ENCODE measurements at regions not wholly inside any gene's neighbourhood (a gene's known extent, or its start where the extent isn't known, plus 50 kb on each side); places are given as distances from the start of the nearest gene placed in this dataset.

DNA sequence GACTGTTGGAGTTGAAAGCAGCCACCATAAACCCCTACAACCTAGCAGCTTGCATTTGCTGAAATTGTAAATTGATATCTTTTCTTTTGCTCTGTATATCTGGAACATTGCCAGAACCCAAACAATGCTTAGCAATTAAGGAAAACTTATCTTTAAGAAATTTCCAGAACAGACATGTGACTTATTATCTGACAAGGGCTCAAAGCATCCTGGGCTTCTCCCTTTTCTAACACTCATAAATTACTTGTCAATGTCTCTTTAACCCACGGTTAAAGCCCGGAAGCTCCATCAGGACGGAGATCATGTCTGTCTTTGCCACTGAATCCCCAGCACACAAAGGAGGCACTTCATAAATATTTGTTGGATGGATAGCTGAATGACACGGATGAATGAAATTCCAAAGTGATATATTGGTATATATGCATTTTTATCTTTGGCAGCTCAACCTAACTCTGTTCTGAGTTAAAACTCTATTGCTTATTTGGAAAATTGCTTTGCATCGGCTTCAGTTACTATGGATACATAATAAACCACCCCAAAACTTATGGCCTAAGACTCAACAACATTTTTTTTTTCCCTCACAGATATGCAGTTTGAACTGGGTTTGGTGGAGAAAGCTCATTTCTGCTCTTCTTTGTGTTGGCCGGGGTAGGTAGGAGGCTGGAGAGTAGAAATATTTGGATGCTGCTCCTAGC is 103.1 kb upstream of the CLINT1 start:
- no peak for DNase-seq (ENCODE audit: low read depth in 2 of 2)
- no peak overlapping the region for H3K4me2 ChIP-seq (ENCODE audit: extremely low read depth, insufficient read depth, low read length)
- H3K9ac ChIP-seq (ENCODE audit: insufficient read depth, low read length) = no peak overlapping the region

DNA sequence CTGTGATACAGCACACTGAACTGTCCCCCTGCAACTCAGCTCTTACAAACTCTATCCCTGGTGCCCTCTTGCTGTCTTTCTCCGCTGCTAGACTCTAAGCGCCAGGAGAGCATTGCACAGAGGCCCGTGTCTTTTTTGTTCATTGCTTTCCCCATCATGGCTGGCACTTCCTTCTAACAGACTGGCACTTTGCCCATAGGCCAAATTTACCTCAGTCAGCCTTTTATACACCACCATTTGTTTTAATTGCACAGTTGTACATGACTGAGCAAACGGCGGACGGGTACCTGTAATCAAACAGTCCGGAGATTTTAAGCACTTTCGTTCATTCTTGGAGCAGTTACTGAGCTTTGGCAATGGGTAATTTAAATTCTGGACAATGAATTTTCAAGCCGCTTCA is 102.2 kb upstream of the CLINT1 start:
- Histone ChIP-seq H3K4me2 (ENCODE audit: extremely low read depth, insufficient read depth, low read length) (no peak overlapping the region), H3K9me3 (ENCODE audit: control insufficient read depth, insufficient read depth, low read depth, low read length) (no peaks in the 10 kb centered on the region), H3K27ac (ENCODE audit: insufficient read depth, low read length) (no peak overlapping the region), H3K36me3 (ENCODE audit: control insufficient read depth, insufficient read depth, low read length) (no peaks in the 10 kb centered on the region), H3K79me2 (ENCODE audit: control insufficient read depth, insufficient read depth, low read length) (no peaks in the 10 kb centered on the region), H3K4me1 (ENCODE audit: control insufficient read depth, extremely low read depth, insufficient read depth, low read length) (no peaks in the 10 kb centered on the region), H4K20me1 (ENCODE audit: control insufficient read depth, extremely low read depth, insufficient read depth, low read length) (no peaks in the 10 kb centered on the region), H3K4me3 (replicated peaks in 1 of 4; ENCODE audit: control extremely low read depth in 1 of 4, insufficient read depth in 1 of 4, low read depth in 3 of 4, low read length in 4 of 4) (no peak overlapping the region), H2AFZ (ENCODE audit: low read length) (no peak overlapping the region), H3K27me3 (ENCODE audit: control insufficient read depth, insufficient read depth, low read length) (no peaks in the 10 kb centered on the region), H3K9ac (ENCODE audit: insufficient read depth, low read length) (no peak overlapping the region)
- DNase-seq (ENCODE audit: low read depth in 2 of 2) = no peak
- TF ChIP-seq, protein P1, sequence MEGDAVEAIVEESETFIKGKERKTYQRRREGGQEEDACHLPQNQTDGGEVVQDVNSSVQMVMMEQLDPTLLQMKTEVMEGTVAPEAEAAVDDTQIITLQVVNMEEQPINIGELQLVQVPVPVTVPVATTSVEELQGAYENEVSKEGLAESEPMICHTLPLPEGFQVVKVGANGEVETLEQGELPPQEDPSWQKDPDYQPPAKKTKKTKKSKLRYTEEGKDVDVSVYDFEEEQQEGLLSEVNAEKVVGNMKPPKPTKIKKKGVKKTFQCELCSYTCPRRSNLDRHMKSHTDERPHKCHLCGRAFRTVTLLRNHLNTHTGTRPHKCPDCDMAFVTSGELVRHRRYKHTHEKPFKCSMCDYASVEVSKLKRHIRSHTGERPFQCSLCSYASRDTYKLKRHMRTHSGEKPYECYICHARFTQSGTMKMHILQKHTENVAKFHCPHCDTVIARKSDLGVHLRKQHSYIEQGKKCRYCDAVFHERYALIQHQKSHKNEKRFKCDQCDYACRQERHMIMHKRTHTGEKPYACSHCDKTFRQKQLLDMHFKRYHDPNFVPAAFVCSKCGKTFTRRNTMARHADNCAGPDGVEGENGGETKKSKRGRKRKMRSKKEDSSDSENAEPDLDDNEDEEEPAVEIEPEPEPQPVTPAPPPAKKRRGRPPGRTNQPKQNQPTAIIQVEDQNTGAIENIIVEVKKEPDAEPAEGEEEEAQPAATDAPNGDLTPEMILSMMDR (conservative IDR thresholded peaks at IDR 0.05 in 1 of 2, IDR thresholded peaks at IDR 0.05 in 1 of 2; ENCODE audit: low read depth in 1 of 2, low read length in 2 of 2) = no peak
- TF ChIP-seq EZH2 (IDR thresholded peaks at IDR 0.05; ENCODE audit: low read length, missing control alignments) = no peak

More for the DNA sequence above, 103.1 kb upstream of the CLINT1 start:
- H3K79me2 ChIP-seq (ENCODE audit: control insufficient read depth, insufficient read depth, low read length) = no peaks in the 10 kb centered on the region
- H3K27ac ChIP-seq (ENCODE audit: insufficient read depth, low read length) = no peak overlapping the region
- H2AFZ ChIP-seq (ENCODE audit: low read length) = no peak overlapping the region
- no peaks in the 10 kb centered on the region for H4K20me1 ChIP-seq (ENCODE audit: control insufficient read depth, extremely low read depth, insufficient read depth, low read length)
- H3K36me3 ChIP-seq (ENCODE audit: control insufficient read depth, insufficient read depth, low read length) = no peaks in the 10 kb centered on the region
- H3K9me3 ChIP-seq (ENCODE audit: control insufficient read depth, insufficient read depth, low read depth, low read length) = no peaks in the 10 kb centered on the region
- no peak for TF ChIP-seq EZH2 (IDR thresholded peaks at IDR 0.05; ENCODE audit: low read length, missing control alignments)
- TF ChIP-seq, protein P1 (conservative IDR thresholded peaks at IDR 0.05 in 1 of 2, IDR thresholded peaks at IDR 0.05 in 1 of 2; ENCODE audit: low read depth in 1 of 2, low read length in 2 of 2) = no peak
- H3K4me1 ChIP-seq (ENCODE audit: control insufficient read depth, extremely low read depth, insufficient read depth, low read length) = no peaks in the 10 kb centered on the region
- H3K4me3 ChIP-seq (replicated peaks in 1 of 4; ENCODE audit: control extremely low read depth in 1 of 4, insufficient read depth in 1 of 4, low read depth in 3 of 4, low read length in 4 of 4) = no peak overlapping the region
- H3K27me3 ChIP-seq (ENCODE audit: control insufficient read depth, insufficient read depth, low read length) = no peaks in the 10 kb centered on the region

DNA sequence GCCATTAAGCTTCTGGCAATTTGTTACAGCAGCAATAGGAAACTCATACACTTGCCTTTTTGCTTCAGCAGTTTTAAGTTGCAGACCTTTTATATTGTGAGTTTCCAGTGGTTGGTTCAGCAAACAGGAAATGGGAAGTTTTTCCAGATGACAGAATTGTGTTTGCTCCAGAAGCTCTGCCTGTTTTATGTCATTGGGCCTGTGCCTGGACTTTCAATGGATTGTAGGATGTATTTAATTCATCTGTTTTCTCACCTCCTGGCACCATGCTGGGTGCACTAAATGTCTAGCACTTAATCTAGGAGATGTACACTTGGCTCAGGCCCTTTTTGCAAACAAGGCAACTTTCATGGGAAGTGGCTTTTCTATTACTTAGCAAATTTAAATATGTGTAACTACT is 100.4 kb upstream of the CLINT1 start:
- H3K79me2 ChIP-seq (ENCODE audit: control insufficient read depth, insufficient read depth, low read length) = no peaks in the 10 kb centered on the region
- H3K27ac ChIP-seq (ENCODE audit: insufficient read depth, low read length) = no peak overlapping the region
- no peak for DNase-seq (ENCODE audit: low read depth in 2 of 2)
- H3K27me3 ChIP-seq (ENCODE audit: control insufficient read depth, insufficient read depth, low read length) = no peaks in the 10 kb centered on the region
- H3K9me3 ChIP-seq (ENCODE audit: control insufficient read depth, insufficient read depth, low read depth, low read length) = no peaks in the 10 kb centered on the region
- H3K36me3 ChIP-seq (ENCODE audit: control insufficient read depth, insufficient read depth, low read length) = no peaks in the 10 kb centered on the region
- H3K9ac ChIP-seq (ENCODE audit: insufficient read depth, low read length) = no peak overlapping the region
- no peak overlapping the region for H3K4me3 ChIP-seq (replicated peaks in 1 of 4; ENCODE audit: control extremely low read depth in 1 of 4, insufficient read depth in 1 of 4, low read depth in 3 of 4, low read length in 4 of 4)
- H3K4me1 ChIP-seq (ENCODE audit: control insufficient read depth, extremely low read depth, insufficient read depth, low read length) = no peaks in the 10 kb centered on the region
- no peak overlapping the region for H2AFZ ChIP-seq (ENCODE audit: low read length)
- TF ChIP-seq, protein P1 (conservative IDR thresholded peaks at IDR 0.05 in 1 of 2, IDR thresholded peaks at IDR 0.05 in 1 of 2; ENCODE audit: low read depth in 1 of 2, low read length in 2 of 2) = no peak
- TF ChIP-seq EZH2 (IDR thresholded peaks at IDR 0.05; ENCODE audit: low read length, missing control alignments) = no peak
- no peak overlapping the region for H3K4me2 ChIP-seq (ENCODE audit: extremely low read depth, insufficient read depth, low read length)
- no peaks in the 10 kb centered on the region for H4K20me1 ChIP-seq (ENCODE audit: control insufficient read depth, extremely low read depth, insufficient read depth, low read length)
